Activated naive CD4-positive, alpha-beta T cell treated with anti-CD3 and anti-CD28 coated beads, Interleukin-2, amount 10 ng/mL, durations not matched to agents 7 days and 5 days (primary cell): ENCODE measurements at regions not wholly inside any gene's neighbourhood (a gene's known extent, or its start where the extent isn't known, plus 50 kb on each side); places are given as distances from the start of the nearest gene placed in this dataset.

Source experiments
- CTCF ChIA-PET: fragments of 350-600 bp; sonication (Branson Sonifier 250); formaldehyde crosslinking; loops from one replicate; lab custom pipeline; 2021; ENCODE audit warnings: antibody characterized with exemption; lab: Charles Lee
- DNase-seq: peaks from one replicate; pipeline ENCODE4 v3.0.0-alpha.2; 2020
- H3K27ac Mint-ChIP-seq: one replicate; pipeline ENCODE4 v1.8.0; 2021; ENCODE audit warnings: mild to moderate bottlenecking, moderate library complexity, mixed read lengths
- H3K27me3 Mint-ChIP-seq: one replicate; pipeline ENCODE4 v1.8.0; 2021; ENCODE audit warnings: mild to moderate bottlenecking, mixed read lengths
- H3K36me3 Mint-ChIP-seq: one replicate; pipeline ENCODE4 v1.8.0; 2021; ENCODE audit warnings: mixed read lengths
- H3K4me1 Mint-ChIP-seq: one replicate; pipeline ENCODE4 v1.8.0; 2021; ENCODE audit warnings: mixed read lengths
- H3K4me3 Mint-ChIP-seq: one replicate; pipeline ENCODE4 v1.8.0; 2021; ENCODE audit warnings: mild to moderate bottlenecking, moderate library complexity, mixed read lengths
- H3K9me3 Mint-ChIP-seq: one replicate; pipeline ENCODE4 v1.8.0; 2021; ENCODE audit warnings: mixed read lengths

- CTCF ChIA-PET, result interaction anchor here (0.7 to 4.1 kb wide), 9 partner anchors 18 to 1637 kb away, joined by 3 to 50 read pairs (median 3); no protein-coding TSS in a partner anchor
- H3K9me3 Mint-ChIP-seq, result no peaks in the 10 kb centered on the region
Measured at GRCh38 chr4:101730291-101731117, 60.0 kb upstream of the BANK1 start.

DNA sequence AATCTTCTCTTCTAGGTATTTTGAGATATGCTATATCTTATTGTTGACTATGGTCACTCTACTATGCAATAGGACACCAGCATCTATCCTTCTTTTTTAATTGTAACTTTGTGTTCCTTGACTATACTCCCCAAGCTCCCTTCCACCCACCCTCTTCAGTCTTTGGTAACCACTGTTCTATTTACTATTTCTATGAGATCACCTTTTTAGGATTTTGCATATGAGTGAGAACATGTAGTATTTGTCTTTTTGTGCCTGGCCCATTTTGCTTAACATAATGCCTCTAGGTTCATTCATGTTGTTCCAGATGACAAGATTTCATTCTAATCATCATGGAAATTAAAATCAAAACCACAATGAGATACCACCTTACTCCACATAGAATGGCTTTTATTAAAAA lies 63.3 kb upstream of the BANK1 start:
- CTCF ChIA-PET, result no interaction called here
- Mint-ChIP-seq H3K9me3 (no peaks in the 10 kb centered on the region), H3K27me3 (no peaks in the 10 kb centered on the region)

More at GRCh38 chr4:101730291-101731117, 60.0 kb upstream of the BANK1 start:
- Mint-ChIP-seq H3K4me1 (no peaks in the 10 kb centered on the region), H3K4me3 (no peak overlapping the region), H3K36me3 (no peaks in the 10 kb centered on the region), H3K27me3 (peaks cover 4% of the 10 kb centered on the region), H3K27ac (no peak overlapping the region)
- peak; percentile 63 for DNase-seq

DNA sequence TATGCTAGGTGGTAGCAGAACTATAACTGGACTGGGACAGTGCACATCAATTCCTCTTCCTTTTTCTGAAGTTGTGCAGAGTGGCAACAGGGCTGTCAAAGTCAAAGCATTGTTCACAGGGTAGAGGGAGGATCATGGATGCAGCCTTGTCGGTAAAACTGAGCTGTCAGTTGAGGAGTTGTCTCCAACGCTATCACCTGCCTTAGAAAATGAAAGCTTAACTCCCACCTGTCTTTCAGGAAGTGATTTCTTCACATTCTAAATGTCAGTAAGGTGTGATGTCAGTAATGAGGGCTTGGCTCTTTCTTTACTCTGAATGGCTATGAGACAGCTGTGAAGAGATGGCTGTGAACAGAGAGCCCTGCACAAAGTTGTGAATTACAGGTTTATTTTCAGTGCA lies 66.4 kb upstream of the BANK1 start:
- CTCF ChIA-PET, result interaction anchor here (0.8 kb wide), 1 partner anchor 9 kb away, joined by 5 read pairs; no protein-coding TSS in a partner anchor
- no peak for DNase-seq
- Mint-ChIP-seq H3K9me3 (no peaks in the 10 kb centered on the region), H3K27me3 (no peaks in the 10 kb centered on the region), H3K4me1 (peaks cover 3% of the 10 kb centered on the region), H3K27ac (no peak overlapping the region), H3K4me3 (no peak overlapping the region), H3K36me3 (no peaks in the 10 kb centered on the region)

More for the DNA sequence above, 63.3 kb upstream of the BANK1 start:
- Mint-ChIP-seq H3K36me3 (no peaks in the 10 kb centered on the region), H3K4me3 (no peak overlapping the region), H3K27ac (no peak overlapping the region), H3K4me1 (peaks cover 3% of the 10 kb centered on the region)
- no peak for DNase-seq

DNA sequence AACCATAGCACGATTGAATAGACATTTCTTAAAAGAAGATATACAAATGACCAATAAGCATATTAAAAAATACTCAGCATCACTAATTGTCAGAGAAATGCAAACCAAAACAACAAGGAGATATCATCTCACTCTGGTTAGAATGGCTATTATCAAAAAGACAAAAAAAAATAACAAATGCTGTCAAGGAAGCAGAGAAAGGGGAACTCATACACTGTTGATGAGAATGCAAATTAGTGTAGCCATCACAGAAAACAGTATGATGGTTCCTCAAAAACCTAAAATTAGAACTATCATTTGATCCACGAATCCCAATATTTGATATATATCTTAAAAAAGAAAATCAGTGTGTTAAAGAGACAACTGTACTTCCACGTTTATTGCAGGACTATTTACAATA lies 71.7 kb upstream of the BANK1 start:
- H3K4me3 Mint-ChIP-seq, result no peak overlapping the region
- no peak for DNase-seq
- no peaks in the 10 kb centered on the region for H3K4me1 Mint-ChIP-seq
- no peak overlapping the region for H3K27ac Mint-ChIP-seq
- CTCF ChIA-PET, result no interaction called here
- no peaks in the 10 kb centered on the region for H3K9me3 Mint-ChIP-seq
- no peaks in the 10 kb centered on the region for H3K36me3 Mint-ChIP-seq
- no peaks in the 10 kb centered on the region for H3K27me3 Mint-ChIP-seq

GRCh38 chr4:101711590-101712260 lies 78.8 kb upstream of the BANK1 start:
- Mint-ChIP-seq H3K4me1 (no peaks in the 10 kb centered on the region), H3K9me3 (no peaks in the 10 kb centered on the region), H3K27me3 (peaks cover 4% of the 10 kb centered on the region), H3K27ac (no peak overlapping the region), H3K4me3 (no peak overlapping the region), H3K36me3 (no peaks in the 10 kb centered on the region)
- CTCF ChIA-PET, result interaction anchor here (0.8 to 1.5 kb wide), 2 partner anchors 8 to 19 kb away, joined by 3 read pairs; no protein-coding TSS in a partner anchor
- DNase-seq, result no peak

DNA sequence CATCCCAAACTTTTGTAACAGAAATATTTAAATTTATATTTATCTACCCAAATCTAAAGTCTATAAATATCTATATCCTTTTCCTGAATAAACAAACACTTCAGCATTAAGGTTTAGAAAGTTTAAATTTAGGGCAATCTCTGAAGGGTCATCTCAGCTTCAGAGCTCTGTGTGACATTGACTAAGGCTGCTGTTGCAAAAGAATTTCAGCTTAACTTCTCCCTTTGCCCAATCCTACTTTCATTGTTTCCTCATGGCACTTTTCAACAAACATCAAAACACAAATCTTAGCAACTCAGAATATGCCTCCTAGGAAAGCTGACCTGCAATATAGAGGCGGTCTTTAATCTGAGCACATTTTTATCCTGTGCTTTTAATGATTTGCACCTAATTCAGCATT lies 79.7 kb upstream of the BANK1 start:
- CTCF ChIA-PET, result no interaction called here
- Mint-ChIP-seq H3K9me3 (peaks cover 4% of the 10 kb centered on the region), H3K4me1 (no peaks in the 10 kb centered on the region), H3K27ac (no peak overlapping the region), H3K4me3 (no peak overlapping the region), H3K27me3 (peaks cover 4% of the 10 kb centered on the region), H3K36me3 (no peaks in the 10 kb centered on the region)
- DNase-seq, result no peak

DNA sequence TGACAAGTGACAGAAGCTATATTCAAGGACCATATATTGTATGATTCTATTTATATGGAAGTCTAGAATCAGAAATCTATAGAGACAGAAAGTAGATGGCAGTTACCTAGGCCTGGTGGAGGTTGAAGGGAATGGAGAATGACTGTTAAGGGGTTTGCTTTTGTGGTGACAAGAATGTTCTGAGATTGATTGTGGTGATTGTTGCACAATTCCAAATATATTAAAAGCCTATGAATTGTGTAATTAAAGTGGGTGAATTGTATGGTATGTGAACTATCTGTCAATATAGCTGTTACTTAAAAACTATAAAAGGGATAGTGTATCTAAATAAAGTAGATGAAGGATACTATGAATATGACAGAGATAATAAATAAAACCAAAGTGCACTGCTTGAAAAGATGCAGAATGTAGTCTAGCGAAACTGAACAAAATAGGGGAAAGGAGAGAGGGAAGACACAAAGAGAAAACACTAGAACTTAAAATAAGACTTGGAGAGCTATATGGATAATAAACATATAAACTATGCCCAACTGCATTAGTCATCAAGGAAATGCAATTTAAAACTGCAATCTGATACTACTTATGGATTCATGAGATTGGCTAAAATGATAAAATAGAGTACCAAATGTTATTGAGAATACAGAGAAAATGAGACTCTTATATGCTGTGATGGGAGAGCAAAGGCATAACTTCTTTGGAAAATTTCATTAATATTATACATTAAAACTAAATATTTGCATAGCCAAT lies 82.1 kb upstream of the BANK1 start:
- Mint-ChIP-seq H3K27ac (no peak overlapping the region), H3K4me1 (no peaks in the 10 kb centered on the region), H3K27me3 (peaks cover 4% of the 10 kb centered on the region), H3K36me3 (no peaks in the 10 kb centered on the region), H3K4me3 (no peak overlapping the region), H3K9me3 (peaks cover 4% of the 10 kb centered on the region)
- no peak for DNase-seq
- CTCF ChIA-PET, result interaction anchor here (0.9 to 1.6 kb wide), 2 partner anchors 406 to 539 kb away, joined by 3 read pairs; no protein-coding TSS in a partner anchor

- Mint-ChIP-seq H3K4me3 (no peak overlapping the region), H3K27ac (no peak overlapping the region), H3K36me3 (no peaks in the 10 kb centered on the region), H3K9me3 (peaks cover 4% of the 10 kb centered on the region), H3K27me3 (peaks cover 4% of the 10 kb centered on the region), H3K4me1 (no peaks in the 10 kb centered on the region)
- CTCF ChIA-PET, result interaction anchor here (1.6 kb wide), 1 partner anchor 405 kb away, joined by 3 read pairs; no protein-coding TSS in a partner anchor
- no peak for DNase-seq
Measured at GRCh38 chr4:101707596-101707995, 82.9 kb upstream of the BANK1 start.

- no peak overlapping the region for H3K4me3 Mint-ChIP-seq
- no peaks in the 10 kb centered on the region for H3K4me1 Mint-ChIP-seq
- CTCF ChIA-PET, result interaction anchor here (1.6 kb wide), 1 partner anchor 404 kb away, joined by 3 read pairs; no protein-coding TSS in a partner anchor
Measured at GRCh38 chr4:101706535-101707057, 83.9 kb upstream of the BANK1 start.

DNA sequence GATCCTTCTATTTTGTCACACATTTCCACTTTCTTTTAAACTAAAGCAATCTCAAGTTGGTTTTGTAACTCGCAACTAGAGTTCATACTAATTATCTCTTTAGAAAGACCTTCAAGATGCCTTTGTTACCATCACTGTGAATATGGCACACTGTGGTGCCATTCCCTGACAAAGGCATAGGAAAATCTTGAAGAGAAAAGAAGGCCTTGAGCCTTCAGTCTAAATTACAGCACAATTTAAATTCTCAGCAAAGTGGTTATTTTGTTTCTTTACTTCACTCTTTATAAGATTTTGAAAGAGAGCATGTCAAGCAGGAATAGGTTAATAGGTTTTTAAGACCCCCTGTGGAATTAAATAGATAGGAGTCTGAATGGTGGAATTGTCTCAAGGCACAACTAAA lies 89.0 kb upstream of the BANK1 start:
- peaks cover 2% of the 10 kb centered on the region for H3K9me3 Mint-ChIP-seq
- CTCF ChIA-PET, result no interaction called here

More at GRCh38 chr4:101706535-101707057, 83.9 kb upstream of the BANK1 start:
- Mint-ChIP-seq H3K9me3 (peaks cover 4% of the 10 kb centered on the region), H3K27me3 (peaks cover 4% of the 10 kb centered on the region), H3K27ac (no peak overlapping the region), H3K36me3 (no peaks in the 10 kb centered on the region)
- no peak for DNase-seq

GRCh38 chr4:101699441-101700124 lies 90.9 kb upstream of the BANK1 start:
- CTCF ChIA-PET, result no interaction called here
- H3K4me1 Mint-ChIP-seq, result no peaks in the 10 kb centered on the region
- no peak overlapping the region for H3K4me3 Mint-ChIP-seq
- DNase-seq, result no peak
- H3K27ac Mint-ChIP-seq, result no peak overlapping the region
- H3K36me3 Mint-ChIP-seq, result no peaks in the 10 kb centered on the region
- no peaks in the 10 kb centered on the region for H3K27me3 Mint-ChIP-seq
- no peaks in the 10 kb centered on the region for H3K9me3 Mint-ChIP-seq

More for the DNA sequence above, 89.0 kb upstream of the BANK1 start:
- Mint-ChIP-seq H3K27me3 (no peaks in the 10 kb centered on the region), H3K4me3 (no peak overlapping the region), H3K4me1 (no peaks in the 10 kb centered on the region), H3K36me3 (no peaks in the 10 kb centered on the region), H3K27ac (no peak overlapping the region)
- DNase-seq, result no peak

GRCh38 chr4:101697266-101697665 lies 93.3 kb upstream of the BANK1 start:
- DNase-seq, result no peak
- no peak overlapping the region for H3K4me3 Mint-ChIP-seq
- H3K27ac Mint-ChIP-seq, result no peak overlapping the region
- CTCF ChIA-PET, result no interaction called here
- no peaks in the 10 kb centered on the region for H3K4me1 Mint-ChIP-seq
- H3K27me3 Mint-ChIP-seq, result no peaks in the 10 kb centered on the region
- H3K36me3 Mint-ChIP-seq, result no peaks in the 10 kb centered on the region
- no peaks in the 10 kb centered on the region for H3K9me3 Mint-ChIP-seq

GRCh38 chr4:101696276-101697010 lies 94.1 kb upstream of the BANK1 start:
- CTCF ChIA-PET, result no interaction called here
- H3K9me3 Mint-ChIP-seq, result no peaks in the 10 kb centered on the region
- H3K27me3 Mint-ChIP-seq, result no peaks in the 10 kb centered on the region
- H3K4me3 Mint-ChIP-seq, result no peak overlapping the region
- no peak overlapping the region for H3K27ac Mint-ChIP-seq
- no peaks in the 10 kb centered on the region for H3K4me1 Mint-ChIP-seq
- no peak for DNase-seq
- H3K36me3 Mint-ChIP-seq, result no peaks in the 10 kb centered on the region
